GM18498 (cell line): ENCODE measurements at regions not wholly inside any gene's neighbourhood (a gene's known extent, or its start where the extent isn't known, plus 50 kb on each side); places are given as distances from the start of the nearest gene placed in this dataset.

Experiments used
- ATAC-seq: cut with Tn5 transposase; IDR thresholded peaks from one replicate; pipeline ENCODE4 v1.9.1; 2021; ENCODE audit warnings: mild to moderate bottlenecking, moderate library complexity; ENCODE audit not compliant: unreplicated experiment

GRCh38 chr3:177300039-177300833 is 103.0 kb upstream of the TBL1XR1 start:
- ATAC-seq: peak; percentile 79

DNA sequence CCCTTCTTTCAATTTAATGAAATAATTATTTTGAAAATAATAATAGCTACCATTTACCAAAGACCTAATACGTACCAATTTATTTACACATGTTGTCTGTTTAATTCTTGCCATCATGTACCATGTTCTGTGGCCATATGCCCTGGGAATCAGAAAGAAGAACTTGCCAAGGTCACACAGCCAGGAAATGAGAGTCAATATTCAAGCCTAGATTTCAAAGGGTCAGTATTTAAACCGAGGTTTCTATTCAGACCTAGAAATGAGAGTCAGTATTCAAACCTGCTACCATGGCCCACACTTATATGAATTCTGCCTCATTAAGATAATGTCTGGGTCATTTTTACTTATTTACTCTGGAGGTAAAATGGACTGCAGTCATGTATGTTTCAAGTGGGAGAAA is 103.6 kb upstream of the TBL1XR1 start:
- no peak for ATAC-seq

DNA sequence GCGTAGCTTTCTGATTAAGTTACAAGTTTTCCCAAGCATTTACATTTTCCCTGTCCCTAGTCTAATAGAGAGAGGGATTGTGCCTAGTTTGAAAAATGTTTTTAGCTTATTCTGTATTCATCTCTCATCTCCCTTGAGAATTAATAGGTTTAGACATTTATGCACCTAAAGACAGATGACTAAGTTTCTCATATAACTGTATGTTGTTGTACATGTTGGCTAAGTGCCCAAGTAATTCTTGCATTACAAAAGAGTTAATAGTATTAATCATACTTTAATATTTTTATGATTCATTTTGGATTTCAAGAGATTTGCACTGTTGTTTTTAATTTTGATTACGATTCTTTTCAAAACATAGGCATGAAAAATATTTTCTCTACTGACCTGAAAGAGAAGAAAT is 109.0 kb upstream of the TBL1XR1 start:
- no peak for ATAC-seq

- ATAC-seq: no peak
Measured at GRCh38 chr3:177307391-177307790, 110.1 kb upstream of the TBL1XR1 start.

DNA sequence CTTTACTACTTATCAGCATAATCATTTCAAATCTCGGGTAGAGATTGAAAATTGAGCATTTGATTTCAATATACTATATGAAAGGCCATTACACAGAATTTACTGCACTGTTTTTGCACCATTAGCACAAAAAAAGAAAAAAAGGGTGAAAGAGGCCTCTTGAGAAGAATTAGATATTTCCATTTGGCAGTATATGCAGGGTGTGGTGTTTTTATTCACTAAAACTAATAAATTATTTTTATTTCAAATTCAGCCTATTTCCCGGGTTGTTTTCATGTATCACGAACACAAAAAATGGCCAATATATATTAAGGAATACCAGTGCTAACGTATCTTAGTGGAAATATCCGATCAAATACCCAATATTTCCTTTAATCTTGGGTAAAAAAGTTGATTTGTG is 110.5 kb upstream of the TBL1XR1 start:
- ATAC-seq: no peak

DNA sequence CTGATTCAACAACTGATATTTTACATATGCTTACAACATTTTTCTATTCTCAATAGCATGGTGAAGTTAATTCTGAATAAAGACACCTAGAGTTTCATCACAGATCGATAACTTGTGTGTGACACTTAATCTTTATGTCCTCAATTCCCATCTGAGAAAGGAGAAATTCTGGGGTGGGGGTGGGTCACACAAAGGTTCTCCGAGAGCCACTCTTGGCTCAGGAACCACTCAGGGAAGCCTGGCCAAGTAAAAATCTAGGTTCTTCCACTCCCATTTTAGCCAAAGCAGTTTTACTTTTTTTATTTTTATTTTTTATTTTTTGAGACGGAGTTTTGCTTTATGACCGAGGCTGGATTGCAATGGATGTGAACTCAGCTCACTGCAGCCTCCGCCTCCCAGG is 111.0 kb upstream of the TBL1XR1 start:
- ATAC-seq: no peak

GRCh38 chr3:177308911-177309310 is 111.6 kb upstream of the TBL1XR1 start:
- ATAC-seq: no peak

DNA sequence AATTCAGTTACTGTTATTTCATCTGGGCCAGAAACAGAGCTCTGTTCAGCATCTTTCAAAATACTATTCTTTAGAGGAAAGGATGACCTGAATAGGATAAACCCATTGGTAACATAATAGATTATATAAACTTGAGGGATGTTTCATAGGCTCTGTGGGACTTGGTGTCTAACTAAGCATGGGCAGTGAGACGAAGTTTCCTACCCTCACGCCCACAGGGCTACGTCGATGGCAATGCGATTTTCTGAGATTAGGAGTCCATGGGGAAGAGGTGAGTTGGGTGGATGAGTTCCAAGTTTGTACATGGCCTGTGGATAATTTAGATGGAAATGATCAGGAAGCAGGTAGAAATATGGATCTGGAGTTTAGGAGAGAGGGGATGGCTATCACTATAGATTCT is 115.2 kb upstream of the TBL1XR1 start:
- ATAC-seq: no peak

GRCh38 chr3:177314897-177315296 is 117.6 kb upstream of the TBL1XR1 start:
- peak; percentile 49 for ATAC-seq

- no peak for ATAC-seq
Measured at GRCh38 chr3:177317247-177317646, 120.0 kb upstream of the TBL1XR1 start.

DNA sequence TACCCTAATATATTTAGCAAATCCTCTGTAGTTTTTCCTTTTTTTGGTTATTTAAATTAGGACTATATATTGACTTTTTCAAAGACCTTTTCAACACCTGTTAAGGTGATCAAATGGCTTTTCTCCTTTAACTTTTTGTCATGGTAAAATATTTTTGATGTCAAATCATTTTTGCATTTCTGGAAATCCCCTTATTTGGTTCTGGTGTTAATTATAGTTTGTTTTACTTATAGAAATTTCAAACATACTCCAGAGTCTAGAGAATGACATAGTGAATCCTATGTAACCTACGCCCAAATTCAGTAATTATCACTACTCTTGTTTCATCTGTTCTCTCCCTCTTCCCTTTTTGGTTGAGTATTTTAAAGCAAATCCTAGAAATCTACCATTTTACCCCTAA is 121.3 kb upstream of the TBL1XR1 start:
- no peak for ATAC-seq

GRCh38 chr3:177320765-177321247 is 123.5 kb upstream of the TBL1XR1 start:
- ATAC-seq: peak; percentile 66

GRCh38 chr3:177321819-177322218 is 124.5 kb upstream of the TBL1XR1 start:
- no peak for ATAC-seq

DNA sequence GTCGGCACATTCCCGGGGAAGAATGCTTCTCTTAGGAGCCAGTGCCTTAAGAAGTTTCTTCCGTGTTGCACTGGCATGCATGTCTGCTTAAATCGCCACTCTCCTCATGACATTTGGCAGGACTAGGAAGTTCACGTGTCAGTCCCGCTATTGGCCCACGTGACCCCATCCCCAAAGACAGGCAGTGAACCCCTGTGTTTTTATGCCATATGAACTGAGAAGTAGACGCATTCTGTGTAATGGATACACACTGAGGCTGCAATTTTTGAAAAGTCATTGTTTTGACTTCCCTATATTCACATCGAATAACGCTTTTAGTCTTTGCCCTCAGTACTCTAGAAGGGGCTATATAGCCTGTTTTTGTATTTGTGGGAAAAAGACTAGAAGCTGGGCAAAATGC is 125.6 kb upstream of the TBL1XR1 start:
- no peak for ATAC-seq

GRCh38 chr3:177329854-177330253 is 132.6 kb upstream of the TBL1XR1 start:
- no peak for ATAC-seq

DNA sequence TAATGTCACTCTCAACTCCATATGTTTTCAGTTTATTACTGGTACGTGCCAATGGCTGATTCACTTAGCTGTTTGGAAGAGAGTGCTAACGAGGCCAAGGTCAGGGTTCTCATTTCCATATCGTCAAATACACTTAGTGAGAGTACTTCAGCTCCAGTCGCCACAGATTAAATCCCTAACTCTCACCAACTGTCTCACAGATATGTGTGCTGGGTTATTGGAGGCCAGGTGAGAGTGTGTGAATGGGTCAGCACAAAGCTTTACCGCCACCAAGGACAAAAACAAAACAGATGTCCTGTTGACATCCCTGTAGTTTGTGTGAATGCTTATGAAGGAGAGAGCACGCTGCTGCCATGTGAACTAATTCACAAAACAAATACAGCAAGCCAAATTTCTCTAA is 133.5 kb upstream of the TBL1XR1 start:
- no peak for ATAC-seq

DNA sequence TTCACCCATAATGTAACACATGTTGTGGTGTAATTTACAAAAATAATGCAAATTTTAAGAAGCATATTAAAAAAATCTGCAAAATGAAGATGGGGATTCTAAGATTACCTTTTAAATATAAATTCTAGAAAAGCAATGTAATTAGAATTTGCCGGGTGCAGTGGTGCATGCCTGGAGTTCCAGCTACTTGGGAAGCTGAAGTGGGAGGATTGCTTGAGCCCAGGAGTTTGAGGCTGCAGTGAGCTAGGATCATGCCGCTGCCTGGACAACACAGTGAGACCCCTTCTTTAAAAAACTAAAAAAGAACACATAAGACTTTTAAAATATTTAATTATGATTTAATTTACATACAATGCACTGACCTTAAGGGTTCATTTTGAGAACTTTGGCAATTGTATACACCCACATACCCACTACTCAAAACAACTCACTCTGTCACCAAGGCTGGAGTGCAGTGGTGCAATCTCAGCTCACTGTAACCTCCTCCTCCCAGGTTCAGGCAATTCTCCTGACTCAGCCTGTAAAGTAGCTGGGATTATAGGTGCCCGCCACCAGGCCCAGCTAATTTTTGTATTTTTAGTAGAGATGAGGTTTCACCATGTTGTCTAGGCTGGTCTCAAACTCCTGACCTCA is 134.0 kb upstream of the TBL1XR1 start:
- no peak for ATAC-seq

DNA sequence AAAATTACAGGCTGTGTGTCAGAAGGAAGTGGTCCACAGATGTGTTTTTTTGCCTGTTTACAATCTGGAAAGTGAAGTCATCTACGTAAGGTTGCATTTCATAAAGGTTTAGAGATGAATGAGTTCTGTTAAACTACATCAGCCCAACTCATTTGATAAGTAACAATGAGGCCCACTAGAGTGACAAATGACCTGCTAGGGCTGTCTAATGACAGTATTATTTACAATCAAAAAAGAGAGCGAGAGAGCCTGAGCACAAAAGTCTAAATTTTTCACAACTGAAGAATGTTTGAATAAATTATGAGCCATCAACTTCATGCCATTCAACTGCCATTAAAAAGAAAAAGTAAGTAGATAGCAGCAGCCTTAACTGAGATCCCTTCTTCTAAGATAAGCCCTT is 135.7 kb upstream of the TBL1XR1 start:
- no peak for ATAC-seq

DNA sequence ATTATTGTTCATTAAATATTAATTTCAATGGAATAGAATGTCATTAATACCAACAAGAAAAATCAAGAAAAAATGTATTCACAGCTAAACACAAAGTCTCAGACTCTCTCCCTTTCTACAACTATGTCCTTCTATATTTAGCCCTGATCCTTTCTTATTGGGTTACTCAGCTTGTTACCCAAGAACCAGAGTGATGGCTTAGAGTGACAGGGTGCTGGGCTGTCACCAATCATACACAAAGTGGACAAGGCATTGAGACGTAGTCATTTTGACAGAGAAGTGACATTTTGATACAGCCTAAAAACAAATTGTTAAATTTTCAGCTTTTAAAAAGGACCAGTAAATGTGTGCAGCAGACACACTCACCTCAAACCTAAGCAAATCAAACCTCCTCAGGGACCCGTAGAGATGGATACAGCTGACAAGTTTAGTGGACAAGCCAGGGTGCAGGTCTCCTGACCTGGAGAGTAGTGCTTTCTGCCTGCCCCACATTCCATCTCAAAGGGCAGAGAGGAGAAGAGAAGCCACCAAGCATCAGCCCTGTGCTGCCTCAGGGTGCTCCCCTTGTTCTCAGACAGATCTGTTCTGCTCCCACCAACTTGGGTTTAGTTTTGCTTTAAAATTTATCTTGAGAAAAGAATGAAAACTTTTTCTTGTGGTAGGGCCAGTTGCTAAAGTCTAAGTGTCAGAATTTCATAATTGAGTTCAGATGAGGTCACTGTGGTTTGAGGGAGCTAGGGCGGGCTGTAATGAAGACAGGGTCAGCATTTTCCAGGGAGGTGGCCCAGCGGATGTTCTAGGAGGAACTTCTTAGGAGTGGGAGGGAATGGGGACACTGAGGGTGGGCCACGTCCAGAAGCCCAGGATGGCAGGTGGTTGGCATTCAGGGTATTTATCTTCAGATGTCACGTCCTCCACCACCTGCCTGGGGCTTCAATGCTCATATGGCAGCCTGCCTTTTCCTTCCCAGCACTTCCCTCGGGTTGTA is 136.5 kb upstream of the TBL1XR1 start:
- ATAC-seq: no peak

- no peak for ATAC-seq
Measured at GRCh38 chr3:177334803-177335202, 137.5 kb upstream of the TBL1XR1 start.

DNA sequence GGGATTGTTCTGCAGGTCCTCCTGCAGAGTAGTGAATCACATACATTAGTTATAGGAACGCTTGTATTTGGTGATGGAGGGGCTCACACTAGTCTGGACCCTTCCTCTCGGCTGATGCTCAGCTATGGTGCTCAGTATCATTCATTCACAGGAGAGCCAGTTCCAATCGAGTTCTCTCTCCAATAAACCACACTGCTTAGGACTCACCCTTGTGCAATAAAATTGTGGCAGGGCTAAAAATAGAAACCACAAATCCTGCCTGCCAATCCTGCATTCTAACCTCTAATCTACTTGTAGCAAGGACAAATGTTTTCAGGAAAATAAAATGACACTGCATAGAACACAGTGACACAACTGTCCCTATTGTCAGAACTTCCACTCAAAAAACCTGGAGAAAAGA is 138.4 kb upstream of the TBL1XR1 start:
- ATAC-seq: no peak
